Keratinocyte (primary cell): ENCODE measurements at regions not wholly inside any gene's neighbourhood (a gene's known extent, or its start where the extent isn't known, plus 50 kb on each side); places are given as distances from the start of the nearest gene placed in this dataset.

Experiments used
- DNase-seq: peaks from one replicate; pipeline ENCODE4 v3.0.0-alpha.2; 2011; ENCODE audit warnings: low read depth, missing footprints, low spot score
- FAIRE-seq: peaks from 2 replicates; lab custom pipeline; 2011; peaks lifted over from hg19 to GRCh38; lab: Jason Lieb, UNC
- H2AFZ ChIP-seq: 2 replicates; pipeline ENCODE4 v1.6.0; 2012; ENCODE audit warnings: low read length, control low read depth, inconsistent platforms; ENCODE audit not compliant: control insufficient read depth
- H3K27ac ChIP-seq: 2 replicates; pipeline ENCODE4 v1.5.1; 2011; ENCODE audit warnings: low read length; ENCODE audit not compliant: control insufficient read depth, insufficient read depth
- H3K27me3 ChIP-seq: 3 replicates; pipeline ENCODE4 v1.6.0; 2011; ENCODE audit warnings: low read length; ENCODE audit not compliant: control insufficient read depth, insufficient read depth; ENCODE audit errors: extremely low read depth
- H3K36me3 ChIP-seq, 2 experiments: 2 replicates in 1 of 2; 3 replicates in 1 of 2; pipeline ENCODE4 v1.5.1; 2011; ENCODE audit warnings: low read length in 2 of 2, mild to moderate bottlenecking in 1 of 2; ENCODE audit not compliant: control insufficient read depth in 2 of 2, insufficient read depth in 2 of 2; ENCODE audit errors: extremely low read depth in 1 of 2
- H3K4me1 ChIP-seq: 3 replicates; pipeline ENCODE4 v1.5.1; 2011; ENCODE audit warnings: low read length; ENCODE audit not compliant: control insufficient read depth, insufficient read depth; ENCODE audit errors: extremely low read depth
- H3K4me2 ChIP-seq: 3 replicates; pipeline ENCODE4 v1.6.0; 2011; ENCODE audit warnings: low read depth, low read length; ENCODE audit not compliant: control insufficient read depth, insufficient read depth; ENCODE audit errors: extremely low read depth
- H3K4me3 ChIP-seq, 3 experiments: fragments of 200-600 bp in 1 of 3; sonication (generic) in 1 of 3; 2 replicates in 2 of 3; 3 replicates in 1 of 3; pipeline ENCODE4 v1.5.1; 2011 to 2016; ENCODE audit warnings: low read length in 3 of 3, mild to moderate bottlenecking in 3 of 3, control low read depth in 2 of 3, inconsistent platforms in 1 of 3, low read depth in 1 of 3, mixed read lengths in 1 of 3, mixed run types in 1 of 3, moderate library complexity in 1 of 3; ENCODE audit not compliant: control insufficient read depth in 2 of 3, insufficient read depth in 2 of 3; ENCODE audit errors: extremely low read depth in 1 of 3
- H3K79me2 ChIP-seq: 2 replicates; pipeline ENCODE4 v1.6.0; 2012; ENCODE audit warnings: low read length; ENCODE audit not compliant: control insufficient read depth, insufficient read depth
- H3K9ac ChIP-seq: 3 replicates; pipeline ENCODE4 v1.6.0; 2011; ENCODE audit warnings: low read length; ENCODE audit not compliant: control insufficient read depth, insufficient read depth; ENCODE audit errors: extremely low read depth
- H3K9me1 ChIP-seq: 3 replicates; pipeline ENCODE4 v1.6.0; 2011; ENCODE audit warnings: low read length; ENCODE audit not compliant: control insufficient read depth, insufficient read depth; ENCODE audit errors: extremely low read depth
- H3K9me3 ChIP-seq: 2 replicates; pipeline ENCODE4 v1.5.1; 2012; ENCODE audit warnings: low read depth, low read length; ENCODE audit not compliant: control insufficient read depth
- H4K20me1 ChIP-seq: 3 replicates; pipeline ENCODE4 v1.6.0; 2011; ENCODE audit warnings: low read length; ENCODE audit not compliant: control insufficient read depth, insufficient read depth; ENCODE audit errors: extremely low read depth
- EZH2 ChIP-seq: IDR thresholded peaks from one replicate; pipeline ENCODE4 v1.6.1; 2012; ENCODE audit warnings: inconsistent platforms, mild to moderate bottlenecking, low read length, moderate library complexity
- dilution Hi-C: fragments of 300-500 bp; cut with MboI; formaldehyde crosslinking; loops from one replicate; pipeline ENCODE4 v1.7.0; 2020; ENCODE audit warnings: low sequenced_read_pairs; ENCODE audit not compliant: extremely low pct_ligation_motif_present
- TF ChIP-seq, protein P1 (sequence below), 3 experiments: IDR thresholded peaks in 1 of 3; conservative IDR thresholded peaks in 1 of 3; optimal IDR thresholded peaks in 1 of 3; 2 replicates in 2 of 3; 3 replicates in 1 of 3; pipeline versions ENCODE3 to v1.5.1; 2011; ENCODE audit warnings: low read length in 3 of 3, mild to moderate bottlenecking in 3 of 3, moderate library complexity in 2 of 3, control low read depth in 1 of 3, inconsistent platforms in 1 of 3; ENCODE audit not compliant: insufficient read depth in 2 of 3; ENCODE audit errors: extremely low read depth in 1 of 3

DNA sequence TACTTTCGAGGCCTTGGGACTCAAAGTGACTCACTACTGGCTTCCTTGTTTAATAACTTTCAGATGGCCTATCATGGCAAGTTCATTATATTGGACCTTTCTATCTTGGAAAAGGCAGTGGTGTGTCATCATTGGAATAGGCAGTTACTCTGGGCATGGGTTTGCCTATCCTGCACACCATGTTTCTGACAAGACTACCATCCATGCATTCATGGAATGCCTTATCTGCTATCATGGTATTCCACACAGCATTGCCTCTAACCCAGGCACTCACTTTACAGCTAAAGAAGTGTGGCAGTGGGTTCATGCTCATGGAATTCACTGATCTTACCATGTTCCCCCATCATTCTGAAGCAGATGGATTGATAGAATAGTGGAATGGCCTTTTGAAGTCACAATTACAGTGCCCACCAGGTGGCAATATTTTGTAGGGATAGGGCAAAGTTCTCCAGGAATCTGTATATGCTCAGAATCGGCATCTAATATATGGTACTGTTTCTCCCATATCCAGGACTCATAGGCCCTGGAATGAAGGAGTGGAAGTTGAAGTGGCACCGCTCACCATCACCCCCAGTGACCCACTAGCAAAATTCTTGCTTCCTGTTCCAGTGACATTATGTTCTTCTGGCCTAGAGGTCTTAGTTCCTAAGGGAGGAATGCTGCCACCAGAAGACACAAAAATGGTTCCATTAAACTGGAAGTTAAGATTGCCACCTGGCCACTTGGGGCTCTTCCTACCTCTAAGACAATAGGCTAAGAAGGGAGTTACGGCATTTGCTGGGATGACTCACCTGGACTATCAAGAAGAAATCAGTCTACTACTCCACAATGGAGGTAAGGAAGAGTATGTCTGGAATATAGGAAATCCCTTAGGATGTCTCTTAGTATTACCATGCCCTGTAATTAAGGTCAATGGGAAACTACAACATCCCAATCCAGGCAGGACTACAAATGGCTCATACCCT lies 1161.4 kb downstream of the SI start:
- H3K9me3 ChIP-seq = no peaks in the 10 kb centered on the region
- FAIRE-seq (no peak), DNase-seq (no peak)
- no peak overlapping the region for H3K27ac ChIP-seq
- no peak overlapping the region for H2AFZ ChIP-seq
- dilution Hi-C loops = no loop called here
- H3K4me1 ChIP-seq = no peaks in the 10 kb centered on the region
- H3K27me3 ChIP-seq = no peaks in the 10 kb centered on the region
- no peak overlapping the region for H3K4me3 ChIP-seq
- no peaks in the 10 kb centered on the region for H3K9me1 ChIP-seq
- TF ChIP-seq EZH2 = no peak
- TF ChIP-seq, protein P1, sequence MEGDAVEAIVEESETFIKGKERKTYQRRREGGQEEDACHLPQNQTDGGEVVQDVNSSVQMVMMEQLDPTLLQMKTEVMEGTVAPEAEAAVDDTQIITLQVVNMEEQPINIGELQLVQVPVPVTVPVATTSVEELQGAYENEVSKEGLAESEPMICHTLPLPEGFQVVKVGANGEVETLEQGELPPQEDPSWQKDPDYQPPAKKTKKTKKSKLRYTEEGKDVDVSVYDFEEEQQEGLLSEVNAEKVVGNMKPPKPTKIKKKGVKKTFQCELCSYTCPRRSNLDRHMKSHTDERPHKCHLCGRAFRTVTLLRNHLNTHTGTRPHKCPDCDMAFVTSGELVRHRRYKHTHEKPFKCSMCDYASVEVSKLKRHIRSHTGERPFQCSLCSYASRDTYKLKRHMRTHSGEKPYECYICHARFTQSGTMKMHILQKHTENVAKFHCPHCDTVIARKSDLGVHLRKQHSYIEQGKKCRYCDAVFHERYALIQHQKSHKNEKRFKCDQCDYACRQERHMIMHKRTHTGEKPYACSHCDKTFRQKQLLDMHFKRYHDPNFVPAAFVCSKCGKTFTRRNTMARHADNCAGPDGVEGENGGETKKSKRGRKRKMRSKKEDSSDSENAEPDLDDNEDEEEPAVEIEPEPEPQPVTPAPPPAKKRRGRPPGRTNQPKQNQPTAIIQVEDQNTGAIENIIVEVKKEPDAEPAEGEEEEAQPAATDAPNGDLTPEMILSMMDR (optimal IDR thresholded peaks at IDR 0.05 in 1 of 3, IDR thresholded peaks at IDR 0.05 in 1 of 3, conservative IDR thresholded peaks at IDR 0.05 in 1 of 3; ENCODE audit: extremely low read depth in 1 of 3, insufficient read depth in 2 of 3, low read length in 3 of 3) = no peak
- H3K79me2 ChIP-seq = no peaks in the 10 kb centered on the region
- H3K36me3 ChIP-seq = no peaks in the 10 kb centered on the region
- no peak overlapping the region for H3K9ac ChIP-seq
- H3K4me2 ChIP-seq = no peak overlapping the region
- no peaks in the 10 kb centered on the region for H4K20me1 ChIP-seq

DNA sequence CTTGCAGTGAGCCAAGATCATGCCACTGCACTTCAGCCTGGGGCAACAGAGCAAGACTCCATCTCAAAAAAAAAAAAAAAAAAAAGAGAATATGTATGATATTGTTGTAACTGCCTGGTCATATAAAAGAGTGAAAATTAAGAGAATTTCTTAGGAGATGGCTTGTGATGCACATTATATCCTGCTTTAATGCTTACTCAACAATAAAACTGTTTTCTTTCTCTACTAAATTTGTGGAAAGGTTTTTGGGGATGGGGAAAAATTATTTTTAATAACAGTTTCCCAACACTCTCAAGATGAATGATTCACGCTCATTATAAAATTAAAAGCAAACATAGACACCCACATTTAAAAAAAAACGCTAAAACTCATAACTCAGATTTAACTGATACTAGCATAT lies 1163.0 kb downstream of the SI start:
- H3K4me2 ChIP-seq = no peak overlapping the region
- no peaks in the 10 kb centered on the region for H3K4me1 ChIP-seq
- no peak overlapping the region for H3K27ac ChIP-seq
- DNase-seq (no peak), FAIRE-seq (no peak)
- H3K9me3 ChIP-seq = no peaks in the 10 kb centered on the region
- H3K9me1 ChIP-seq = no peaks in the 10 kb centered on the region
- H3K36me3 ChIP-seq = no peaks in the 10 kb centered on the region
- no peak overlapping the region for H3K9ac ChIP-seq
- TF ChIP-seq EZH2 = no peak
- TF ChIP-seq, protein P1 (optimal IDR thresholded peaks at IDR 0.05 in 1 of 3, IDR thresholded peaks at IDR 0.05 in 1 of 3, conservative IDR thresholded peaks at IDR 0.05 in 1 of 3; ENCODE audit: extremely low read depth in 1 of 3, insufficient read depth in 2 of 3, low read length in 3 of 3) = no peak
- no peaks in the 10 kb centered on the region for H4K20me1 ChIP-seq
- H3K79me2 ChIP-seq = no peaks in the 10 kb centered on the region
- H3K27me3 ChIP-seq = no peaks in the 10 kb centered on the region
- H3K4me3 ChIP-seq = no peak overlapping the region
- H2AFZ ChIP-seq = no peak overlapping the region
- dilution Hi-C loops = no loop called here
